Fibroblast of the aortic adventitia (primary cell): ENCODE measurements at regions not wholly inside any gene's neighbourhood (a gene's known extent, or its start where the extent isn't known, plus 50 kb on each side); places are given as distances from the start of the nearest gene placed in this dataset.

Experiments
- DNase-seq: peaks from one replicate; pipeline ENCODE4 v3.0.0-alpha.2; 2010; ENCODE audit warnings: low read depth
- H3K4me3 ChIP-seq: 2 replicates; pipeline ENCODE4 v1.5.1; 2011; ENCODE audit warnings: low read depth, mild to moderate bottlenecking, control low read depth, low read length, moderate library complexity
- TF ChIP-seq, protein P1 (sequence below): IDR thresholded peaks from 2 replicates; pipeline ENCODE4 v1.5.1; 2011; ENCODE audit warnings: mild to moderate bottlenecking, low read length, control low read depth, inconsistent platforms; ENCODE audit not compliant: insufficient read depth

GRCh38 chr11:134613646-134614045 lies 201.6 kb upstream of the B3GAT1 start:
- TF ChIP-seq, protein P1, sequence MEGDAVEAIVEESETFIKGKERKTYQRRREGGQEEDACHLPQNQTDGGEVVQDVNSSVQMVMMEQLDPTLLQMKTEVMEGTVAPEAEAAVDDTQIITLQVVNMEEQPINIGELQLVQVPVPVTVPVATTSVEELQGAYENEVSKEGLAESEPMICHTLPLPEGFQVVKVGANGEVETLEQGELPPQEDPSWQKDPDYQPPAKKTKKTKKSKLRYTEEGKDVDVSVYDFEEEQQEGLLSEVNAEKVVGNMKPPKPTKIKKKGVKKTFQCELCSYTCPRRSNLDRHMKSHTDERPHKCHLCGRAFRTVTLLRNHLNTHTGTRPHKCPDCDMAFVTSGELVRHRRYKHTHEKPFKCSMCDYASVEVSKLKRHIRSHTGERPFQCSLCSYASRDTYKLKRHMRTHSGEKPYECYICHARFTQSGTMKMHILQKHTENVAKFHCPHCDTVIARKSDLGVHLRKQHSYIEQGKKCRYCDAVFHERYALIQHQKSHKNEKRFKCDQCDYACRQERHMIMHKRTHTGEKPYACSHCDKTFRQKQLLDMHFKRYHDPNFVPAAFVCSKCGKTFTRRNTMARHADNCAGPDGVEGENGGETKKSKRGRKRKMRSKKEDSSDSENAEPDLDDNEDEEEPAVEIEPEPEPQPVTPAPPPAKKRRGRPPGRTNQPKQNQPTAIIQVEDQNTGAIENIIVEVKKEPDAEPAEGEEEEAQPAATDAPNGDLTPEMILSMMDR = no peak
- H3K4me3 ChIP-seq = no peak overlapping the region
- no peak for DNase-seq

GRCh38 chr11:134612140-134613030 lies 200.3 kb upstream of the B3GAT1 start:
- no peak for DNase-seq
- no peak overlapping the region for H3K4me3 ChIP-seq
- TF ChIP-seq, protein P1 = no peak

DNA sequence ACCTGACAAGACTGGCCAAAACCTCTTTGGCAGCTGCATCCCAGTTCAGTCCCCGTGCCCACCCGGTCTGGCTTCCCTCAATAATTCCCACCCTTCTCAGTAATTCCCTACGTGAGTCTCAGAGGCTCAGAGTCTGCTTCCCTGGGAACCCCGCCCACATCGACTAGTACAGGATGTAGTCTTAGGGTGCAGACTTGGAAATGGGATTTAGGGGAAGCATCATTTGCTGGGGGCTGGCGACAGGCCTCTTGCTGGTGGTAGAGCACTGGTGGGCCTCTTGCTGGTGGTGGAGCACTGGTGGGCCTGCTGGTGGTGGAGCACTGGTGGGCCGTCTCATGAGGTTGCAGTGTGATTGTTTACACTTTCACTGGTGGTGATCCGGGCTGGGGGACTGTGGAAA lies 199.5 kb upstream of the B3GAT1 start:
- TF ChIP-seq, protein P1 = no peak
- no peak overlapping the region for H3K4me3 ChIP-seq
- no peak for DNase-seq

GRCh38 chr11:134610116-134610910 lies 198.3 kb upstream of the B3GAT1 start:
- DNase-seq = no peak
- H3K4me3 ChIP-seq = no peak overlapping the region
- TF ChIP-seq, protein P1 = no peak

DNA sequence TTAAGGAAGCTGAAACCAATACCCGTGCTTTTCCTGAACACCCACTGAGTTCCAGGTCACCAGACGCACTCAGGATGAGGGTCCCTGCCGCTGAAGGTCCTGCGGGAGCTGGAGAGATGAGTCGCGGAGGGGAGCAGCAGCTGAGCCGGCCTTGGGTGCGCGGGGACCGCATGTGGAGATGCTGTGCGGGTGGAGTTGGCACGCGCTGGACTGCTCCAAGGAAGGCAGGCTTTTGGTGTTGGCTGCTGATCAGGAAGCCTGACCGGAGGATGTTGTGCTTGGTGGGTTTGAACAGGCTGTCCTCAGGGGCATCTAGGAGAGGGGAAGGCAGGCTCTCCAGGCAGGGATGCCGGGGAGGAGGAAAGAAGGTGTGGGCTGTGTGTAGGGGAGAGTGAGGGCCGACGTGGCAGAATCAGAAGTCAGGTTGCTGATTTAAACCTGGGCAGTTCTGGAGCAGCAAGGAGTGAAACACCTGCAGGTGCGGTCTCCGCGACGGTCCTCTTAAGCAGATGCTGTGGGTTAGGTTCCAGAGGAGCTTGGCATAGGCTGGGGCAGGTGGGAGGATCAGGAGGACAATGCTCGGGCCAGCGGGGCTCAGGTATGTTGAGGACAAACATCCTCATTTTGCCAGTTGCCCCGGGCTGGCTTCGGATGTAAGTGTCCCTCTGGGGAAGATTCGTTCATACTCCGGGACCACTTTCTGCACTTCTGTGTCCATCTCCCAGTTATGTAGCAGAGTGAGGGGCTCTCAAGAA lies 197.5 kb upstream of the B3GAT1 start:
- TF ChIP-seq, protein P1 = no peak
- H3K4me3 ChIP-seq = no peak overlapping the region
- no peak for DNase-seq

GRCh38 chr11:134607963-134608750 lies 196.1 kb upstream of the B3GAT1 start:
- H3K4me3 ChIP-seq = no peak overlapping the region
- DNase-seq = no peak
- TF ChIP-seq, protein P1 = no peak
